ENCODE measurements at regions not wholly inside any gene's neighbourhood (a gene's known extent, or its start where the extent isn't known, plus 50 kb on each side); places are given as distances from the start of the nearest gene placed in this dataset.

DNA sequence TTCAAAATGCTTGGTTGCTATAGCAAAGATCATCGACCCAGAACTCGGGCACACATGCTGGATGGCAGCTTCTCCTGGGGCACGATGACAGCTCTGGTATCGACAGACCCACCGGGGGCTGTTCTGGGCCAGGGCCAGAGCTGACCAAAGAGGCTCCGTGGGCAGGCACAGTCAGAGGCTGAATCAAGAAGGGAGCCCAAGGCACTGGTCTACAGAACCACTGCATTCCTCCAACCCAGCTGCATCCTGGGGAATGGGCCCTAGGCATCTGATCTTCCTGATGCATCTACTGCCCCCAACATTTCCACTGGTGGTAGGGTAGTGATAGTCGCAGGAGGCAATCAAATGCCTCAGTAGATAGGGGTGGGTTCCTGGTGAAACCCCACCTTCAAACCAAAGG lies 470.3 kb downstream of the TBC1D22A start:
- H3K18ac ChIP-seq (ENCODE audit: low read depth, low read length), result no peak overlapping the region
- no peak overlapping the region for H2BK20ac ChIP-seq (ENCODE audit: low read depth, low read length)
- H3K23ac ChIP-seq (ENCODE audit: low read depth, low read length), result no peak overlapping the region
- DNase-seq, result no peak
- in situ Hi-C loops (cut with MboI; ENCODE audit: low sequenced_read_pairs) (no loop called here), intact Hi-C loops (cut with micrococcal nuclease) (no loop called here), dilution Hi-C loops (cut with HindIII; ENCODE audit: low sequenced_read_pairs, unreplicated experiment) (no loop called here)
- TF ChIP-seq, protein P1, sequence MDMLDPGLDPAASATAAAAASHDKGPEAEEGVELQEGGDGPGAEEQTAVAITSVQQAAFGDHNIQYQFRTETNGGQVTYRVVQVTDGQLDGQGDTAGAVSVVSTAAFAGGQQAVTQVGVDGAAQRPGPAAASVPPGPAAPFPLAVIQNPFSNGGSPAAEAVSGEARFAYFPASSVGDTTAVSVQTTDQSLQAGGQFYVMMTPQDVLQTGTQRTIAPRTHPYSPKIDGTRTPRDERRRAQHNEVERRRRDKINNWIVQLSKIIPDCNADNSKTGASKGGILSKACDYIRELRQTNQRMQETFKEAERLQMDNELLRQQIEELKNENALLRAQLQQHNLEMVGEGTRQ (IDR thresholded peaks at IDR 0.05; ENCODE audit: low read depth, low read length), result no peak
- no peak for TF ChIP-seq FOS (IDR thresholded peaks at IDR 0.05; ENCODE audit: low read depth, low read length)
- TF ChIP-seq CEBPB (IDR thresholded peaks at IDR 0.05; ENCODE audit: low read depth, low read length), result no peak
- no peak for TF ChIP-seq MXI1 (IDR thresholded peaks at IDR 0.05; ENCODE audit: borderline replicate concordance, low read depth, low read length)
- TF ChIP-seq MAZ (IDR thresholded peaks at IDR 0.05; ENCODE audit: borderline replicate concordance, low read depth, low read length), result no peak
- TF ChIP-seq, protein P2, sequence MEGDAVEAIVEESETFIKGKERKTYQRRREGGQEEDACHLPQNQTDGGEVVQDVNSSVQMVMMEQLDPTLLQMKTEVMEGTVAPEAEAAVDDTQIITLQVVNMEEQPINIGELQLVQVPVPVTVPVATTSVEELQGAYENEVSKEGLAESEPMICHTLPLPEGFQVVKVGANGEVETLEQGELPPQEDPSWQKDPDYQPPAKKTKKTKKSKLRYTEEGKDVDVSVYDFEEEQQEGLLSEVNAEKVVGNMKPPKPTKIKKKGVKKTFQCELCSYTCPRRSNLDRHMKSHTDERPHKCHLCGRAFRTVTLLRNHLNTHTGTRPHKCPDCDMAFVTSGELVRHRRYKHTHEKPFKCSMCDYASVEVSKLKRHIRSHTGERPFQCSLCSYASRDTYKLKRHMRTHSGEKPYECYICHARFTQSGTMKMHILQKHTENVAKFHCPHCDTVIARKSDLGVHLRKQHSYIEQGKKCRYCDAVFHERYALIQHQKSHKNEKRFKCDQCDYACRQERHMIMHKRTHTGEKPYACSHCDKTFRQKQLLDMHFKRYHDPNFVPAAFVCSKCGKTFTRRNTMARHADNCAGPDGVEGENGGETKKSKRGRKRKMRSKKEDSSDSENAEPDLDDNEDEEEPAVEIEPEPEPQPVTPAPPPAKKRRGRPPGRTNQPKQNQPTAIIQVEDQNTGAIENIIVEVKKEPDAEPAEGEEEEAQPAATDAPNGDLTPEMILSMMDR (conservative IDR thresholded peaks at IDR 0.05; ENCODE audit: low read depth, low read length), result no peak
- TF ChIP-seq RFX5 (IDR thresholded peaks at IDR 0.05; ENCODE audit: low read depth, low read length), result no peak
- TF ChIP-seq CHD1 (IDR thresholded peaks at IDR 0.05; ENCODE audit: low read depth, low read length), result no peak
- no peak for TF ChIP-seq MAFK (IDR thresholded peaks at IDR 0.05; ENCODE audit: low read depth, low read length)
- TF ChIP-seq, protein P3, sequence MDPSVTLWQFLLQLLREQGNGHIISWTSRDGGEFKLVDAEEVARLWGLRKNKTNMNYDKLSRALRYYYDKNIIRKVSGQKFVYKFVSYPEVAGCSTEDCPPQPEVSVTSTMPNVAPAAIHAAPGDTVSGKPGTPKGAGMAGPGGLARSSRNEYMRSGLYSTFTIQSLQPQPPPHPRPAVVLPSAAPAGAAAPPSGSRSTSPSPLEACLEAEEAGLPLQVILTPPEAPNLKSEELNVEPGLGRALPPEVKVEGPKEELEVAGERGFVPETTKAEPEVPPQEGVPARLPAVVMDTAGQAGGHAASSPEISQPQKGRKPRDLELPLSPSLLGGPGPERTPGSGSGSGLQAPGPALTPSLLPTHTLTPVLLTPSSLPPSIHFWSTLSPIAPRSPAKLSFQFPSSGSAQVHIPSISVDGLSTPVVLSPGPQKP (IDR thresholded peaks at IDR 0.05; ENCODE audit: borderline replicate concordance, low read depth, low read length), result no peak
- TF ChIP-seq BHLHE40 (IDR thresholded peaks at IDR 0.05; ENCODE audit: low read depth, low read length), result no peak
- TF ChIP-seq POLR2A (IDR thresholded peaks at IDR 0.05; ENCODE audit: low read depth, low read length), result no peak
- no peak for TF ChIP-seq SMC3 (IDR thresholded peaks at IDR 0.05; ENCODE audit: low read depth, low read length)
- TF ChIP-seq RAD21 (IDR thresholded peaks at IDR 0.05; ENCODE audit: low read length), result no peak
- TF ChIP-seq RCOR1 (IDR thresholded peaks at IDR 0.05; ENCODE audit: insufficient replicate concordance, low read length), result no peak
- TF ChIP-seq NFE2L2 (IDR thresholded peaks at IDR 0.05; ENCODE audit: low read depth, low read length), result no peak
- H4K91ac ChIP-seq (ENCODE audit: insufficient read depth, low read depth, low read length), result no peak overlapping the region
- no peak overlapping the region for H4K8ac ChIP-seq (ENCODE audit: low read depth in 2 of 2, low read length in 2 of 2)
- no peak overlapping the region for H3K56ac ChIP-seq (ENCODE audit: extremely low read depth, insufficient read depth, low read length)
- no peaks in the 10 kb centered on the region for H3K9me1 ChIP-seq (ENCODE audit: insufficient read depth, low read length)
- no peak overlapping the region for H4K5ac ChIP-seq (ENCODE audit: low read depth, low read length)
- ChIA-PET CTCF (no interaction called here), POLR2A (ENCODE audit: unreplicated experiment) (no interaction called here)
- peaks cover 3% of the 10 kb centered on the region; the same call in 1 of the 2 replicates for H3K9me3 ChIP-seq (ENCODE audit: control insufficient read depth, insufficient read depth, low read length)
- no peak overlapping the region for H3K9ac ChIP-seq (ENCODE audit: low read depth, low read length)
- H3K14ac ChIP-seq (replicated peaks; ENCODE audit: low read depth, low read length), result no peak overlapping the region
- no peak overlapping the region for H2BK5ac ChIP-seq (ENCODE audit: low read depth, low read length, poor library complexity, severe bottlenecking)
- no peak overlapping the region for H3K4me3 ChIP-seq (ENCODE audit: insufficient read depth, low read depth, low read length)
- H3K27ac ChIP-seq (ENCODE audit: insufficient read depth, low read length), result no peak overlapping the region
- H2BK120ac ChIP-seq (ENCODE audit: low read depth, low read length), result no peak overlapping the region
- WGBS, 2 experiments (ENCODE audit: extremely low coverage in 2 of 2, insufficient read length in 1 of 2), result 88% methylated on average over 3 of the region's 7 CpGs; no CpG with 5 or more reads in 1 of the 2 experiments
- no TSS peak for BruUV-seq (replicated peaks)
- H3K4ac ChIP-seq (ENCODE audit: low read depth, low read length), result no peak overlapping the region
- no peak overlapping the region for H2AFZ ChIP-seq (replicated peaks; ENCODE audit: low read length, poor library complexity)
- no peaks in the 10 kb centered on the region for H3K27me3 ChIP-seq (ENCODE audit: control insufficient read depth, insufficient read depth, low read length)
- no peak overlapping the region for H3K4me2 ChIP-seq (ENCODE audit: low read depth, low read length)
- H3K4me1 ChIP-seq (ENCODE audit: control insufficient read depth, insufficient read depth, low read length), result no peaks in the 10 kb centered on the region
- no peaks in the 10 kb centered on the region for H3K36me3 ChIP-seq (ENCODE audit: control insufficient read depth, insufficient read depth, low read length)
- no peak overlapping the region for H2BK15ac ChIP-seq (ENCODE audit: low read depth, low read length)
- H3K79me1 ChIP-seq (ENCODE audit: low read depth in 1 of 2, low read length in 2 of 2), result no peaks in the 10 kb centered on the region
- no peak overlapping the region for H2AK9ac ChIP-seq (replicated peaks; ENCODE audit: low read depth, low read length, poor library complexity)
- H2AK5ac ChIP-seq (ENCODE audit: low read depth, low read length), result no peak overlapping the region
- H4K20me1 ChIP-seq (ENCODE audit: insufficient read depth, low read length), result no peaks in the 10 kb centered on the region
- ATAC-seq (ENCODE audit: low read depth), result no peak

All from IMR-90 (cell line).